Stimulated activated CD4-positive, alpha-beta T cell treated with anti-CD3 and anti-CD28 coated beads, Interleukin-2, amount 100 ng/mL, for 24 hours (primary cell): ENCODE measurements at regions not wholly inside any gene's neighbourhood (a gene's known extent, or its start where the extent isn't known, plus 50 kb on each side); places are given as distances from the start of the nearest gene placed in this dataset.
"Not testable (repeated sequence)": the region's sequence is repeated elsewhere in the genome, so short reads cannot be mapped to it uniquely, and the experiment has no call there.

Experiments used
- DNase-seq, 2 donors: peaks; one replicate each; pipeline ENCODE4 v3.0.0-alpha.2; 2020

- no peak for DNase-seq
Measured at GRCh38 chr5:74497706-74498105, 142.8 kb downstream of the ENC1 start.

- DNase-seq, result no peak
Measured at GRCh38 chr5:74493411-74493810, 147.1 kb downstream of the ENC1 start.

- no peak for DNase-seq
Measured at GRCh38 chr5:74492230-74492629, 148.3 kb downstream of the ENC1 start.

- no peak for DNase-seq
Measured at GRCh38 chr5:74491586-74491985, 148.9 kb downstream of the ENC1 start.

- DNase-seq, result no peak
Measured at GRCh38 chr5:74490814-74491213, 149.7 kb downstream of the ENC1 start.

GRCh38 chr5:74482990-74483389 is 157.5 kb downstream of the ENC1 start:
- DNase-seq, result no peak

- no peak for DNase-seq
Measured at GRCh38 chr5:74482523-74482922, 158.0 kb downstream of the ENC1 start.

- DNase-seq, result not testable (repeated sequence)
Measured at GRCh38 chr5:74481357-74481756, 159.2 kb downstream of the ENC1 start.

- DNase-seq, result no peak
Measured at GRCh38 chr5:74480201-74480600, 160.3 kb downstream of the ENC1 start.

GRCh38 chr5:74478328-74478727 is 162.2 kb downstream of the ENC1 start:
- DNase-seq, result no peak

GRCh38 chr5:74477761-74478160 is 162.8 kb downstream of the ENC1 start:
- DNase-seq, result no peak

- DNase-seq, result no peak
Measured at GRCh38 chr5:74476819-74477453, 163.6 kb downstream of the ENC1 start.

GRCh38 chr5:74476046-74476818 is 164.3 kb downstream of the ENC1 start:
- DNase-seq, result no peak

GRCh38 chr5:74471875-74472274 is 168.7 kb downstream of the ENC1 start:
- DNase-seq, result no peak

- no peak for DNase-seq
Measured at GRCh38 chr5:74469234-74469994, 171.1 kb downstream of the ENC1 start.

GRCh38 chr5:74468421-74468820 is 172.1 kb downstream of the ENC1 start:
- no peak for DNase-seq

GRCh38 chr5:74465724-74466123 is 174.8 kb downstream of the ENC1 start:
- no peak for DNase-seq

- DNase-seq, result no peak
Measured at GRCh38 chr5:74464512-74465209, 175.9 kb downstream of the ENC1 start.

- DNase-seq, result no peak
Measured at GRCh38 chr5:74462356-74462755, 178.2 kb downstream of the ENC1 start.

GRCh38 chr5:74461251-74461650 is 179.3 kb downstream of the ENC1 start:
- DNase-seq, result no peak

GRCh38 chr5:74460694-74461093 is 179.8 kb downstream of the ENC1 start:
- DNase-seq, result no peak

GRCh38 chr5:74459984-74460383 is 180.5 kb downstream of the ENC1 start:
- DNase-seq, result no peak

GRCh38 chr5:74457876-74458275 is 182.7 kb downstream of the ENC1 start:
- DNase-seq, result no peak
